22Rv1 (cell line): ENCODE measurements at regions not wholly inside any gene's neighbourhood (a gene's known extent, or its start where the extent isn't known, plus 50 kb on each side); places are given as distances from the start of the nearest gene placed in this dataset.

ENCODE experiments used
- H3K27ac ChIP-seq: fragments of 450-650 bp; 2 replicates; pipeline ENCODE4 v1.5.1; 2017
- ZFX ChIP-seq: fragments of 450-650 bp; IDR thresholded peaks from 2 replicates; pipeline ENCODE4 v1.6.1; 2017; ENCODE audit warnings: antibody characterized with exemption, borderline replicate concordance
- TF ChIP-seq, protein P1 (sequence below): fragments of 450-650 bp; IDR thresholded peaks from 2 replicates; pipeline ENCODE4 v1.5.1; 2017; ENCODE audit warnings: mild to moderate bottlenecking

GRCh38 chr12:13377698-13378097 lies 181.2 kb downstream of the EMP1 start:
- no peak overlapping the region for H3K27ac ChIP-seq
- TF ChIP-seq ZFX = no peak
- TF ChIP-seq, protein P1, sequence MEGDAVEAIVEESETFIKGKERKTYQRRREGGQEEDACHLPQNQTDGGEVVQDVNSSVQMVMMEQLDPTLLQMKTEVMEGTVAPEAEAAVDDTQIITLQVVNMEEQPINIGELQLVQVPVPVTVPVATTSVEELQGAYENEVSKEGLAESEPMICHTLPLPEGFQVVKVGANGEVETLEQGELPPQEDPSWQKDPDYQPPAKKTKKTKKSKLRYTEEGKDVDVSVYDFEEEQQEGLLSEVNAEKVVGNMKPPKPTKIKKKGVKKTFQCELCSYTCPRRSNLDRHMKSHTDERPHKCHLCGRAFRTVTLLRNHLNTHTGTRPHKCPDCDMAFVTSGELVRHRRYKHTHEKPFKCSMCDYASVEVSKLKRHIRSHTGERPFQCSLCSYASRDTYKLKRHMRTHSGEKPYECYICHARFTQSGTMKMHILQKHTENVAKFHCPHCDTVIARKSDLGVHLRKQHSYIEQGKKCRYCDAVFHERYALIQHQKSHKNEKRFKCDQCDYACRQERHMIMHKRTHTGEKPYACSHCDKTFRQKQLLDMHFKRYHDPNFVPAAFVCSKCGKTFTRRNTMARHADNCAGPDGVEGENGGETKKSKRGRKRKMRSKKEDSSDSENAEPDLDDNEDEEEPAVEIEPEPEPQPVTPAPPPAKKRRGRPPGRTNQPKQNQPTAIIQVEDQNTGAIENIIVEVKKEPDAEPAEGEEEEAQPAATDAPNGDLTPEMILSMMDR = no peak

- no peak overlapping the region for H3K27ac ChIP-seq
- TF ChIP-seq ZFX = no peak
- TF ChIP-seq, protein P1 = no peak
Measured at GRCh38 chr12:13376610-13377373, 180.3 kb downstream of the EMP1 start.

- no peak overlapping the region for H3K27ac ChIP-seq
- TF ChIP-seq, protein P1 = no peak
- TF ChIP-seq ZFX = no peak
Measured at GRCh38 chr12:13375583-13376345, 179.2 kb downstream of the EMP1 start.

GRCh38 chr12:13374793-13375192 lies 178.3 kb downstream of the EMP1 start:
- TF ChIP-seq, protein P1 = no peak
- TF ChIP-seq ZFX = no peak
- no peak overlapping the region for H3K27ac ChIP-seq

GRCh38 chr12:13373803-13374202 lies 177.3 kb downstream of the EMP1 start:
- TF ChIP-seq ZFX = no peak
- TF ChIP-seq, protein P1 = no peak
- no peak overlapping the region for H3K27ac ChIP-seq

DNA sequence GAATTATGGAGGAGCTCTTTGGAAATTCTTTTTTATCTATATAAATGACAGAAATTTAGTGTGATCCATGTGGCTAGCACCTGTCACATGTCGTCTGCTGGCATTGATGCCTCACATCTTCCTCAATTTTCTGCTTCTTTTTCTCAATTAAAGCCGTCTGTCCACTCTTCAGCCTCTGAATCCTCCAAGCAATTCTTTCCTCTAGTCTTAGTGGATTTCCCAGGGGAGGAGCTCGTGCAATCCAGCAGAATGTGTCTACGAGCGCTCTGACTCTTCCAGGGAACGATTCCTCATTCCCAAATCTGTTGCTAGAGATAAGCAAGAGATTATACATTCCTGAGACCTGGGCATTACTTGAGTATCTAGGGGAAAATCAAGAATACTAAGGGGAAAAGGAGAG lies 176.6 kb downstream of the EMP1 start:
- TF ChIP-seq ZFX = no peak
- TF ChIP-seq, protein P1 = no peak
- H3K27ac ChIP-seq = no peak overlapping the region

DNA sequence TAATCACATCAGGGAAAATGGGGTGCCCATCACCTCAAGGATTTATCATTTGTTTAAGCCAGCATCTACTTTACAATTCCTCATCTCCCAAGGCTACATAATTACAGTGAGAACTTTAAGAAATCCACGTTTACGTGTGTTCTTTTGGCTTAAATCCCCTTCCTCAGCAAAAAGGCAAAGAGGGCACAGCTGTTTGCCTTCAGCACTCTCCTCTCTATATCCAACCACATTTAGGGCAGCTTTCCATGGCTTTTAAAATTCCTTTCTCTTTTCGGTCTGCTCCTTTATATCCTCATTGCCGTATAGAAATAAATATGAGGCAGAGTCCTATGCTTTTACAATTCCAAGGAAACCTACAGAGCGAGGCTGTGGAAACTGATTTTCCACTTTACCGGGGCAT lies 175.9 kb downstream of the EMP1 start:
- H3K27ac ChIP-seq = no peak overlapping the region
- TF ChIP-seq ZFX = no peak
- TF ChIP-seq, protein P1 = no peak
